ENCODE measurements at regions not wholly inside any gene's neighbourhood (a gene's known extent, or its start where the extent isn't known, plus 50 kb on each side); places are given as distances from the start of the nearest gene placed in this dataset.

DNA sequence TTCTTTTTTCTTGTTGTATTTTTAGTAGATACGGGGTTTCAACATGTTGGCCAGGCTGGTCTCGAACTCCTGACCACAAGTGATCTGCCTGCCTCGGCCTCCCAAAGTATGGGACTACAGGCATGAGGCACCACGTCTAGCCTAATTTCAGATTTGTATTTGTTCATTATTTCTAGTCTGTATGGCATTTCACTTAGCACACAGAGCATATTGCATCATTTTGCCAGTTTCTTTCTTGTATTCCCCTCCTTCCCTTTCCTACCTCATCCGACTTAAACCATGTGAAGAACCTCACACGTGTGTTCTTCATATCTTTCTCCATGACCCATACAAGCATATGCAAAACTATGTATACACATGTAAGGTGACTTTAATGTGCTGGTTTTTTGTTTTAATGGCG, 470.0 kb downstream of the CBLN4 start:
- Histone ChIP-seq H3K79me2 (ENCODE audit: insufficient read depth, low read length) (no peaks in the 10 kb centered on the region), H4K20me1 (ENCODE audit: insufficient read depth, low read length, poor library complexity, severe bottlenecking) (no peaks in the 10 kb centered on the region)

DNA sequence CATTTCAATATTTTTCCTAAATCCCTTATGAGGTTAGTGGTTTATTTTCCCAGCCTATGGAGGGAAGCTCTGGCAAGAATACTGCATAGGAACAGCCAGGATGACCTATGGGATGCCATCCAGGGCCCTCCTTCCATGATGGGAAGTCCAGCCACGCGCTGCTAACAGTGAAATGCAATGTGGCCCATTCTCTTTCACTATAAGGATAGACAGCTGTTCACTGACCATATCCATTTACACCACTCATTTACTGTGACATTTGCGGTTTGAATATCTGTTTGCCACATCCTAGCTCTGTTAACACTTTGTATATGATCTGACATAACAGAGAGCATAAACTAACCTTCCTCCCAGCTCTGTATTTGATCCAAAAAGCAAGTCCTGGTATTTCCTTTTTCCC, 471.7 kb downstream of the CBLN4 start:
- Histone ChIP-seq H3F3A (ENCODE audit: low read depth) (no peaks in the 10 kb centered on the region), H3K79me2 (ENCODE audit: insufficient read depth, low read length) (no peaks in the 10 kb centered on the region), H3K9me2 (replicated peaks; ENCODE audit: low read depth, low read length) (no peaks in the 10 kb centered on the region), H4K20me1 (ENCODE audit: insufficient read depth, low read length, poor library complexity, severe bottlenecking) (no peaks in the 10 kb centered on the region), H2AFZ (ENCODE audit: low read length) (no peak overlapping the region), H3K9me3 (ENCODE audit: insufficient read depth, low read depth, low read length) (no peaks in the 10 kb centered on the region), H3K4me2 (ENCODE audit: low read depth, low read length, poor library complexity, severe bottlenecking) (no peak overlapping the region), H3K27me3 (ENCODE audit: insufficient read depth, low read length, poor library complexity, severe bottlenecking) (no peaks in the 10 kb centered on the region), H3K4me3 (ENCODE audit: low read length, poor library complexity, severe bottlenecking) (no peak overlapping the region), H3K4me1 (ENCODE audit: insufficient read depth, low read length, poor library complexity, severe bottlenecking) (no peaks in the 10 kb centered on the region), H3K36me3 (ENCODE audit: insufficient read depth, low read length) (no peaks in the 10 kb centered on the region), H3K9ac (ENCODE audit: low read depth, low read length, poor library complexity, severe bottlenecking) (no peak overlapping the region)
- no peak for TF ChIP-seq EZH2phosphoT487 (IDR thresholded peaks at IDR 0.05; ENCODE audit: borderline replicate concordance)
- TF ChIP-seq, protein P1, sequence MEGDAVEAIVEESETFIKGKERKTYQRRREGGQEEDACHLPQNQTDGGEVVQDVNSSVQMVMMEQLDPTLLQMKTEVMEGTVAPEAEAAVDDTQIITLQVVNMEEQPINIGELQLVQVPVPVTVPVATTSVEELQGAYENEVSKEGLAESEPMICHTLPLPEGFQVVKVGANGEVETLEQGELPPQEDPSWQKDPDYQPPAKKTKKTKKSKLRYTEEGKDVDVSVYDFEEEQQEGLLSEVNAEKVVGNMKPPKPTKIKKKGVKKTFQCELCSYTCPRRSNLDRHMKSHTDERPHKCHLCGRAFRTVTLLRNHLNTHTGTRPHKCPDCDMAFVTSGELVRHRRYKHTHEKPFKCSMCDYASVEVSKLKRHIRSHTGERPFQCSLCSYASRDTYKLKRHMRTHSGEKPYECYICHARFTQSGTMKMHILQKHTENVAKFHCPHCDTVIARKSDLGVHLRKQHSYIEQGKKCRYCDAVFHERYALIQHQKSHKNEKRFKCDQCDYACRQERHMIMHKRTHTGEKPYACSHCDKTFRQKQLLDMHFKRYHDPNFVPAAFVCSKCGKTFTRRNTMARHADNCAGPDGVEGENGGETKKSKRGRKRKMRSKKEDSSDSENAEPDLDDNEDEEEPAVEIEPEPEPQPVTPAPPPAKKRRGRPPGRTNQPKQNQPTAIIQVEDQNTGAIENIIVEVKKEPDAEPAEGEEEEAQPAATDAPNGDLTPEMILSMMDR (conservative IDR thresholded peaks at IDR 0.05; ENCODE audit: low read length), result no peak

More for the DNA sequence above, 470.0 kb downstream of the CBLN4 start:
- H3K4me3 ChIP-seq (ENCODE audit: low read length, poor library complexity, severe bottlenecking), result no peak overlapping the region
- H3K4me1 ChIP-seq (ENCODE audit: insufficient read depth, low read length, poor library complexity, severe bottlenecking), result no peaks in the 10 kb centered on the region
- no peaks in the 10 kb centered on the region for H3K9me2 ChIP-seq (replicated peaks; ENCODE audit: low read depth, low read length)
- H3K27me3 ChIP-seq (ENCODE audit: insufficient read depth, low read length, poor library complexity, severe bottlenecking), result no peaks in the 10 kb centered on the region
- no peak overlapping the region for H2AFZ ChIP-seq (ENCODE audit: low read length)
- no peak overlapping the region for H3K4me2 ChIP-seq (ENCODE audit: low read depth, low read length, poor library complexity, severe bottlenecking)
- no peak for TF ChIP-seq EZH2phosphoT487 (IDR thresholded peaks at IDR 0.05; ENCODE audit: borderline replicate concordance)
- TF ChIP-seq, protein P1 (conservative IDR thresholded peaks at IDR 0.05; ENCODE audit: low read length), result no peak
- no peak overlapping the region for H3K9ac ChIP-seq (ENCODE audit: low read depth, low read length, poor library complexity, severe bottlenecking)
- H3K36me3 ChIP-seq (ENCODE audit: insufficient read depth, low read length), result no peaks in the 10 kb centered on the region
- H3F3A ChIP-seq (ENCODE audit: low read depth), result no peaks in the 10 kb centered on the region
- H3K9me3 ChIP-seq (ENCODE audit: insufficient read depth, low read depth, low read length), result no peaks in the 10 kb centered on the region

DNA sequence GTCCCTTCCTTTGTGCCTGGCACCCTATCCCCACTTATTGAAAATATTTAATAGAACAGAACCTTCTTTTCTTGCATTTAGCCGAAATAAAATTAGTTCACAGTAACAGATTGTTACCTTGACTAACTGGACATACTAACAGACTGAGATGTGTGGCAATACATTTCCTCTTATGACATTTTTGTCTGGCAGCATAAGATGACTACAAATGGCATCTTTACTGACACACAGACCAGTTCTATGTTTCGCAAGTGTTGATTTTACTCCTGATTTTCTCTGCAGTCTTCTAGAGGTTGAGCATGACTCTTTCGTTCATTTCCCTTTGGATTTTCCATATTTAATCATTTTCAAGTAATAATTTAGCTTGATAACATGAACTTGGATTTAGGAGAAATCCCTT, 474.6 kb downstream of the CBLN4 start:
- Histone ChIP-seq H4K20me1 (ENCODE audit: insufficient read depth, low read length, poor library complexity, severe bottlenecking) (no peaks in the 10 kb centered on the region), H3K9ac (ENCODE audit: low read depth, low read length, poor library complexity, severe bottlenecking) (no peak overlapping the region), H3K4me1 (ENCODE audit: insufficient read depth, low read length, poor library complexity, severe bottlenecking) (no peaks in the 10 kb centered on the region), H3K79me2 (ENCODE audit: insufficient read depth, low read length) (no peaks in the 10 kb centered on the region), H3F3A (ENCODE audit: low read depth) (no peaks in the 10 kb centered on the region), H3K36me3 (ENCODE audit: insufficient read depth, low read length) (no peaks in the 10 kb centered on the region), H3K4me3 (ENCODE audit: low read length, poor library complexity, severe bottlenecking) (no peak overlapping the region), H3K27me3 (ENCODE audit: insufficient read depth, low read length, poor library complexity, severe bottlenecking) (no peaks in the 10 kb centered on the region), H3K4me2 (ENCODE audit: low read depth, low read length, poor library complexity, severe bottlenecking) (no peak overlapping the region), H3K9me2 (replicated peaks; ENCODE audit: low read depth, low read length) (no peaks in the 10 kb centered on the region), H3K9me3 (ENCODE audit: insufficient read depth, low read depth, low read length) (no peaks in the 10 kb centered on the region), H2AFZ (ENCODE audit: low read length) (no peak overlapping the region)
- TF ChIP-seq, protein P1 (conservative IDR thresholded peaks at IDR 0.05; ENCODE audit: low read length), result no peak
- TF ChIP-seq EZH2phosphoT487 (IDR thresholded peaks at IDR 0.05; ENCODE audit: borderline replicate concordance), result no peak
